ENCODE measurements at regions not wholly inside any gene's neighbourhood (a gene's known extent, or its start where the extent isn't known, plus 50 kb on each side); places are given as distances from the start of the nearest gene placed in this dataset.

DNA sequence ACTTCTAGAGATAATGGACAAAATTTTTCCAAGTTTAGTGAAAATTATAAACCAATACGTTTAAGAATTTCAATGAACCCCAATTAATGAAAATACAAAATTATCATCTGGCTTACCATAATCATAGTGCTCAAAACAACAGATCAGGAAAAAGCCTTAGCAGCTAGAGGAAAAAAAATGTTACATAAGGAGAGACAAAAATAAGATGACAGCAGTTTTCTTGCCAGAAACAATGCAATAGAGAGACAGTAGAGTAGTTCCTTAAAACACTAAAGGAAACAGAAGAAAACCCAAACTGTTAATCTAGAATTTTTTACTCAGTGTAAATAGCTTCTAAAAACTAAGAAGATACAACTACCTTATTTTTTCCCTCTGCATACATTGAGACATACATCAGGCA lies 341.7 kb upstream of the CHORDC1 start:
- no peaks in the 10 kb centered on the region for H3K4me1 ChIP-seq (ENCODE audit: control insufficient read depth in 2 of 2, insufficient read depth in 2 of 2, low read length in 2 of 2)
- DNase-seq (no peak), ATAC-seq (ENCODE audit: low read depth) (no peak)
- no peak overlapping the region for H3K4me3 Mint-ChIP-seq
- ChIA-PET CTCF (no interaction called here), POLR2A (no interaction called here)
- no peak overlapping the region for H3K4me3 ChIP-seq (ENCODE audit: control extremely low read depth in 1 of 5, extremely low read depth in 1 of 5, insufficient read depth in 1 of 5, low read depth in 2 of 5, low read length in 4 of 5)
- intact Hi-C loops (cut with micrococcal nuclease), result no loop called here
- H3K9ac ChIP-seq (ENCODE audit: low read length), result no peak overlapping the region
- H3K27me3 Mint-ChIP-seq, result no peaks in the 10 kb centered on the region
- H3K4me1 Mint-ChIP-seq, result no peaks in the 10 kb centered on the region
- no peaks in the 10 kb centered on the region for H3K9me3 ChIP-seq (ENCODE audit: control extremely low read depth in 1 of 3, control insufficient read depth in 2 of 3, insufficient read depth in 1 of 3, low read length in 2 of 3)
- no peak for TF ChIP-seq EZH2 (IDR thresholded peaks at IDR 0.05; ENCODE audit: borderline replicate concordance, insufficient read depth, low read depth, low read length, poor library complexity, severe bottlenecking)
- TF ChIP-seq, protein P1, sequence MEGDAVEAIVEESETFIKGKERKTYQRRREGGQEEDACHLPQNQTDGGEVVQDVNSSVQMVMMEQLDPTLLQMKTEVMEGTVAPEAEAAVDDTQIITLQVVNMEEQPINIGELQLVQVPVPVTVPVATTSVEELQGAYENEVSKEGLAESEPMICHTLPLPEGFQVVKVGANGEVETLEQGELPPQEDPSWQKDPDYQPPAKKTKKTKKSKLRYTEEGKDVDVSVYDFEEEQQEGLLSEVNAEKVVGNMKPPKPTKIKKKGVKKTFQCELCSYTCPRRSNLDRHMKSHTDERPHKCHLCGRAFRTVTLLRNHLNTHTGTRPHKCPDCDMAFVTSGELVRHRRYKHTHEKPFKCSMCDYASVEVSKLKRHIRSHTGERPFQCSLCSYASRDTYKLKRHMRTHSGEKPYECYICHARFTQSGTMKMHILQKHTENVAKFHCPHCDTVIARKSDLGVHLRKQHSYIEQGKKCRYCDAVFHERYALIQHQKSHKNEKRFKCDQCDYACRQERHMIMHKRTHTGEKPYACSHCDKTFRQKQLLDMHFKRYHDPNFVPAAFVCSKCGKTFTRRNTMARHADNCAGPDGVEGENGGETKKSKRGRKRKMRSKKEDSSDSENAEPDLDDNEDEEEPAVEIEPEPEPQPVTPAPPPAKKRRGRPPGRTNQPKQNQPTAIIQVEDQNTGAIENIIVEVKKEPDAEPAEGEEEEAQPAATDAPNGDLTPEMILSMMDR (IDR thresholded peaks at IDR 0.05), result no peak
- H3K27ac Mint-ChIP-seq, result no peak overlapping the region
- H3K27me3 ChIP-seq (replicated peaks in 1 of 4; ENCODE audit: control extremely low read depth in 1 of 4, control insufficient read depth in 3 of 4, insufficient read depth in 4 of 4, low read length in 3 of 4), result no peaks in the 10 kb centered on the region
- H3K9me3 Mint-ChIP-seq (ENCODE audit: insufficient read depth), result peaks cover 6% of the 10 kb centered on the region
- H3K79me2 ChIP-seq (ENCODE audit: control insufficient read depth, insufficient read depth, low read length), result no peaks in the 10 kb centered on the region
- H4K20me1 ChIP-seq (ENCODE audit: control insufficient read depth, insufficient read depth, low read length, poor library complexity, severe bottlenecking), result no peaks in the 10 kb centered on the region
- H2AFZ ChIP-seq (ENCODE audit: insufficient read depth, low read depth, low read length, poor library complexity, severe bottlenecking), result no peak overlapping the region
- no peak overlapping the region for H3K4me2 ChIP-seq (replicated peaks; ENCODE audit: low read depth, low read length, poor library complexity, severe bottlenecking)
- WGBS (ENCODE audit: insufficient coverage), result no CpG with 5 or more reads among the region's 1 CpG
- no peaks in the 10 kb centered on the region for H3K36me3 ChIP-seq (replicated peaks in 1 of 2; ENCODE audit: control extremely low read depth in 1 of 2, control insufficient read depth in 1 of 2, extremely low read depth in 1 of 2, insufficient read depth in 2 of 2, low read length in 1 of 2)
- H3K27ac ChIP-seq (ENCODE audit: low read length in 2 of 2), result no peak overlapping the region

DNA sequence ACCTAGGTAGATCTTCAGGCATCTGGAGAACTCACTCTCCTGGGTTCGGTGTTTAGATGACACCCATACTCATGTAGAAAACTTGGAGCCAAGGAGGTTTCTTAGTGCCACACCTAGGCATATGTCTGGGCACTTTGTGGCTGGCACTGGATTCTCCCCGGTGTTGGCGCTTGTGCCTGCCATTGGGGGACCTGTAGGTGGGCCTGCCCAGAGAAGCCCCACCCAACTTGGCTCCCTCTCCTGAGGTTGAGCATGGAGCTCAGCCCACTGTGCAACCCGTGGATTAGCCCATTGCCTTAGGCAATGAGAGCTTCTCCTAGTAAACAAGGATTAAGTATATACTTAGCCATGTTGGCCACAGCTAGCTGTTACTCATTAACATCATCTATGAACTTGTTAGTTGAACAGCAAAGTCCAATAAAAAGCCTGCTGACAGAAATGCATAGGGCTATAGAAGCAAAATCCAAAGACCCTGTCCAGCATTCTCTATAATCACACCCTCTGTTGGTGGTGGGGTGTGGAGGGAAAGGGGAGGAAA lies 335.5 kb upstream of the CHORDC1 start:
- H4K20me1 ChIP-seq (ENCODE audit: control insufficient read depth, insufficient read depth, low read length, poor library complexity, severe bottlenecking), result no peaks in the 10 kb centered on the region
- CTCF ChIA-PET, result no interaction called here
- no peaks in the 10 kb centered on the region for H3K27me3 ChIP-seq (replicated peaks in 1 of 4; ENCODE audit: control extremely low read depth in 1 of 4, control insufficient read depth in 3 of 4, insufficient read depth in 4 of 4, low read length in 3 of 4)
- no peaks in the 10 kb centered on the region for H3K36me3 ChIP-seq (replicated peaks in 1 of 2; ENCODE audit: control extremely low read depth in 1 of 2, control insufficient read depth in 1 of 2, extremely low read depth in 1 of 2, insufficient read depth in 2 of 2, low read length in 1 of 2)
- H2AFZ ChIP-seq (ENCODE audit: insufficient read depth, low read depth, low read length, poor library complexity, severe bottlenecking), result no peak overlapping the region
- Mint-ChIP-seq H3K27me3 (no peaks in the 10 kb centered on the region), H3K9me3 (ENCODE audit: insufficient read depth) (peaks cover 8% of the 10 kb centered on the region), H3K4me1 (no peaks in the 10 kb centered on the region), H3K4me3 (no peak overlapping the region), H3K27ac (no peak overlapping the region)
- no peaks in the 10 kb centered on the region for H3K79me2 ChIP-seq (ENCODE audit: control insufficient read depth, insufficient read depth, low read length)
- H3K9ac ChIP-seq (ENCODE audit: low read length), result no peak overlapping the region
- POLR2A ChIA-PET, result no interaction called here
- ATAC-seq (ENCODE audit: low read depth) (no peak), DNase-seq (no peak)
- H3K4me1 ChIP-seq (ENCODE audit: control insufficient read depth in 2 of 2, insufficient read depth in 2 of 2, low read length in 2 of 2), result no peaks in the 10 kb centered on the region
- intact Hi-C loops (cut with micrococcal nuclease), result no loop called here
- H3K27ac ChIP-seq (ENCODE audit: low read length in 2 of 2), result no peak overlapping the region
- H3K4me2 ChIP-seq (replicated peaks; ENCODE audit: low read depth, low read length, poor library complexity, severe bottlenecking), result no peak overlapping the region
- 98% methylated on average over 3 of the region's 4 CpGs for WGBS (ENCODE audit: insufficient coverage)
- H3K9me3 ChIP-seq (ENCODE audit: control extremely low read depth in 1 of 3, control insufficient read depth in 2 of 3, insufficient read depth in 1 of 3, low read length in 2 of 3), result peaks cover 0 to 15% (median 0%) of the 10 kb centered on the region in 3 donors
- no peak for TF ChIP-seq EZH2 (IDR thresholded peaks at IDR 0.05; ENCODE audit: borderline replicate concordance, insufficient read depth, low read depth, low read length, poor library complexity, severe bottlenecking)
- TF ChIP-seq, protein P1 (IDR thresholded peaks at IDR 0.05), result no peak
- no peak overlapping the region for H3K4me3 ChIP-seq (ENCODE audit: control extremely low read depth in 1 of 5, extremely low read depth in 1 of 5, insufficient read depth in 1 of 5, low read depth in 2 of 5, low read length in 4 of 5)
